ENCODE measurements at regions not wholly inside any gene's neighbourhood (a gene's known extent, or its start where the extent isn't known, plus 50 kb on each side); places are given as distances from the start of the nearest gene placed in this dataset.

- no peak overlapping the region for H3K4me3 ChIP-seq
- no peaks in the 10 kb centered on the region for H3K36me3 ChIP-seq
- H3K27ac ChIP-seq, result no peak overlapping the region
- no peak for ATAC-seq
- intact Hi-C loops (cut with DNase I; ENCODE audit: low total_unique reads), result no loop called here
- DNase-seq, result no peak
- in situ Hi-C loops (cut with MboI; ENCODE audit: low sequenced_read_pairs in 4 of 4), result loop anchor here in 2 of 4 donors (25.0 kb wide), 3 partner anchors 715 to 1065 kb away; no protein-coding TSS in a partner anchor
- no peaks in the 10 kb centered on the region for H3K27me3 ChIP-seq
- TF ChIP-seq POLR2A (IDR thresholded peaks at IDR 0.05) (no peak), CTCF (IDR thresholded peaks at IDR 0.05 in 4 of 5, conservative IDR thresholded peaks at IDR 0.05 in 1 of 5) (no peak)
- H3K4me1 ChIP-seq, result no peaks in the 10 kb centered on the region
- no peaks in the 10 kb centered on the region for H3K9me3 ChIP-seq
These were observed 142.1 kb downstream of the GXYLT1 start for GRCh38 chr12:42002563-42002962.

GRCh38 chr12:41998436-41998835 is 146.2 kb downstream of the GXYLT1 start:
- ATAC-seq (no peak), DNase-seq (no peak)
- Histone ChIP-seq H3K27ac (no peak overlapping the region), H3K4me1 (no peaks in the 10 kb centered on the region), H3K36me3 (no peaks in the 10 kb centered on the region), H3K27me3 (no peaks in the 10 kb centered on the region), H3K4me3 (no peak overlapping the region), H3K9me3 (no peaks in the 10 kb centered on the region)
- in situ Hi-C loops (cut with MboI; ENCODE audit: low sequenced_read_pairs in 4 of 4), result no loop called here
- intact Hi-C loops (cut with DNase I; ENCODE audit: low total_unique reads), result no loop called here
- no peak for TF ChIP-seq CTCF (IDR thresholded peaks at IDR 0.05 in 4 of 5, conservative IDR thresholded peaks at IDR 0.05 in 1 of 5)
- no peak for TF ChIP-seq POLR2A (IDR thresholded peaks at IDR 0.05)

- ATAC-seq, result no peak
- Histone ChIP-seq H3K27me3 (no peaks in the 10 kb centered on the region), H3K4me3 (no peak overlapping the region), H3K9me3 (no peaks in the 10 kb centered on the region), H3K27ac (no peak overlapping the region), H3K36me3 (no peaks in the 10 kb centered on the region), H3K4me1 (no peaks in the 10 kb centered on the region)
- DNase-seq, result no peak
- in situ Hi-C loops (cut with MboI; ENCODE audit: low sequenced_read_pairs in 4 of 4), result no loop called here
- intact Hi-C loops (cut with DNase I; ENCODE audit: low total_unique reads), result no loop called here
- TF ChIP-seq CTCF (IDR thresholded peaks at IDR 0.05 in 4 of 5, conservative IDR thresholded peaks at IDR 0.05 in 1 of 5) (no peak), POLR2A (IDR thresholded peaks at IDR 0.05) (no peak)
These were observed 151.4 kb downstream of the GXYLT1 start for GRCh38 chr12:41993283-41993682.

- intact Hi-C loops (cut with DNase I; ENCODE audit: low total_unique reads), result no loop called here
- Histone ChIP-seq H3K27ac (no peak overlapping the region), H3K27me3 (no peaks in the 10 kb centered on the region), H3K9me3 (no peaks in the 10 kb centered on the region), H3K36me3 (no peaks in the 10 kb centered on the region), H3K4me1 (no peaks in the 10 kb centered on the region), H3K4me3 (no peak overlapping the region)
- ATAC-seq (no peak), DNase-seq (no peak)
- in situ Hi-C loops (cut with MboI; ENCODE audit: low sequenced_read_pairs in 4 of 4), result no loop called here
- TF ChIP-seq POLR2A (IDR thresholded peaks at IDR 0.05), result no peak
These were observed 151.9 kb downstream of the GXYLT1 start for GRCh38 chr12:41992692-41993215.

GRCh38 chr12:41992022-41992421 is 152.7 kb downstream of the GXYLT1 start:
- intact Hi-C loops (cut with DNase I; ENCODE audit: low total_unique reads) (no loop called here), in situ Hi-C loops (cut with MboI; ENCODE audit: low sequenced_read_pairs in 4 of 4) (no loop called here)
- Histone ChIP-seq H3K27me3 (no peaks in the 10 kb centered on the region), H3K4me3 (no peak overlapping the region), H3K4me1 (no peaks in the 10 kb centered on the region), H3K36me3 (no peaks in the 10 kb centered on the region), H3K9me3 (no peaks in the 10 kb centered on the region), H3K27ac (no peak overlapping the region)
- no peak for DNase-seq
- ATAC-seq, result no peak
- TF ChIP-seq CTCF (IDR thresholded peaks at IDR 0.05 in 4 of 5, conservative IDR thresholded peaks at IDR 0.05 in 1 of 5) (no peak), POLR2A (IDR thresholded peaks at IDR 0.05) (no peak)

Measured in gastrocnemius medialis (tissue), 4 donors.